GM12878 (cell line): ENCODE measurements at regions not wholly inside any gene's neighbourhood (a gene's known extent, or its start where the extent isn't known, plus 50 kb on each side); places are given as distances from the start of the nearest gene placed in this dataset.
A peak's percentile ranks its signal among the peaks of the same experiment; 100 is the strongest.

Experiments
- BCLAF1 ChIP-seq: fragments of 450-650 bp; IDR thresholded peaks from 2 replicates; pipeline ENCODE4 v1.6.1; 2017; ENCODE audit warnings: antibody characterized with exemption, mild to moderate bottlenecking, moderate library complexity
- BHLHE40 ChIP-seq, 2 experiments: fragments of 450-650 bp in 1 of 2; IDR thresholded peaks; 2 replicates each; pipeline ENCODE4 v1.6.1; 2011 to 2017; ENCODE audit warnings: low read depth in 2 of 2, borderline replicate concordance in 1 of 2, improper control_type of control experiment in 1 of 2, low read length in 1 of 2, mild to moderate bottlenecking in 1 of 2
- IRF4 ChIP-seq: IDR thresholded peaks from 2 replicates; pipeline ENCODE4 v1.6.1; 2011; ENCODE audit warnings: low read depth, low read length
- MLLT1 ChIP-seq: fragments of 450-650 bp; IDR thresholded peaks from 2 replicates; pipeline ENCODE4 v1.6.1; 2016; ENCODE audit warnings: mild to moderate bottlenecking
- NFIC ChIP-seq: IDR thresholded peaks from 2 replicates; pipeline ENCODE4 v1.6.1; 2012; ENCODE audit warnings: low read depth, mild to moderate bottlenecking, inconsistent platforms, low read length, moderate library complexity
- POLR2AphosphoS2 ChIP-seq: IDR thresholded peaks from 2 replicates; pipeline ENCODE4 v1.6.1; 2011; ENCODE audit warnings: low read depth, mild to moderate bottlenecking, low read length, improper control_type of control experiment, moderate library complexity
- RUNX3 ChIP-seq: IDR thresholded peaks from 2 replicates; pipeline ENCODE4 v1.6.1; 2012; ENCODE audit warnings: low read length, inconsistent platforms
- SMC3 ChIP-seq: IDR thresholded peaks from 2 replicates; pipeline ENCODE4 v1.6.1; 2011; ENCODE audit warnings: low read length, improper control_type of control experiment, borderline replicate concordance
- SRF ChIP-seq, 2 experiments: IDR thresholded peaks; 2 replicates each; pipeline ENCODE4 v1.6.1; 2011; ENCODE audit warnings: low read depth in 2 of 2, low read length in 2 of 2, mild to moderate bottlenecking in 1 of 2, moderate library complexity in 1 of 2
- TCF12 ChIP-seq: IDR thresholded peaks from 2 replicates; pipeline ENCODE4 v1.6.1; 2011; ENCODE audit warnings: low read depth, mild to moderate bottlenecking, low read length
- YBX1 ChIP-seq: fragments of 450-650 bp; IDR thresholded peaks from 2 replicates; pipeline ENCODE4 v1.6.1; 2016; ENCODE audit warnings: antibody characterized with exemption

GRCh38 chr11:15519124-15519791, 404.5 kb downstream of the INSC start (continued):
- TF ChIP-seq BCLAF1 (no peak), RUNX3 (0 out of 2 replicates have a peak, but pooled peaks have one; percentile 12), TCF12 (no peak), YBX1 (no peak), IRF4 (no peak), SMC3 (no peak), POLR2AphosphoS2 (no peak), BHLHE40 (IDR thresholded peaks at IDR 0.05; ENCODE audit: borderline replicate concordance in 1 of 2, low read depth in 2 of 2, low read length in 1 of 2) (no peak), MLLT1 (peak; percentile 60; the same call in 1 of the 2 replicates), SRF (IDR thresholded peaks at IDR 0.05; ENCODE audit: low read depth in 2 of 2, low read length in 2 of 2) (no peak), NFIC (0 out of 2 replicates have a peak, but pooled peaks have one; percentile 19)
